ENCODE measurements at regions not wholly inside any gene's neighbourhood (a gene's known extent, or its start where the extent isn't known, plus 50 kb on each side); places are given as distances from the start of the nearest gene placed in this dataset.

DNA sequence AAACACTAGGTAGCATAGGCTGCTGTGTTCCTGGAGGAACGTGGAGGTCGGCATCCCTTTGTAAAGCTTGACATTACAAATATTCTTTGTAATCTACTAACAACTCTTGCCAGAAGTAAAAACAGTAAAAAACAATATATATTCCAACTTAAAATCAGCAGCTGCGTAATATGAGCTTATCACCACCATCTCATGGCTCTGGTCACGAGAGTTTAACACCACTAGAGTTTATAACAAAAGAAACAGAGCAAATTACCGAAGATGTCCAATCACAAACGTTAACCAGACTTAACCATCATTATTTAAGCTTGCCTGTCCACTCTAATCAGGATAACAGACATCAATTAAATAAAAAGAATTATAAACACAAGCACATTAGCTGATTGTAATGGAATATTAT is 236.7 kb downstream of the PCDH7 start:
- Histone ChIP-seq H3K9me2 (replicated peaks; ENCODE audit: low read depth, low read length) (no peaks in the 10 kb centered on the region), H4K20me1 (ENCODE audit: insufficient read depth, low read length, poor library complexity, severe bottlenecking) (no peaks in the 10 kb centered on the region), H3K4me2 (ENCODE audit: low read depth, low read length, poor library complexity, severe bottlenecking) (no peak overlapping the region), H3K4me3 (ENCODE audit: low read length, poor library complexity, severe bottlenecking) (no peak overlapping the region), H3K79me2 (ENCODE audit: insufficient read depth, low read length) (no peaks in the 10 kb centered on the region), H3K9ac (ENCODE audit: low read depth, low read length, poor library complexity, severe bottlenecking) (no peak overlapping the region), H3K27me3 (ENCODE audit: insufficient read depth, low read length, poor library complexity, severe bottlenecking) (no peaks in the 10 kb centered on the region), H3K9me3 (ENCODE audit: insufficient read depth, low read depth, low read length) (no peaks in the 10 kb centered on the region), H3F3A (ENCODE audit: low read depth) (no peaks in the 10 kb centered on the region), H3K4me1 (ENCODE audit: insufficient read depth, low read length, poor library complexity, severe bottlenecking) (no peaks in the 10 kb centered on the region), H2AFZ (ENCODE audit: low read length) (no peak overlapping the region), H3K36me3 (ENCODE audit: insufficient read depth, low read length) (no peaks in the 10 kb centered on the region)
- TF ChIP-seq, protein P1, sequence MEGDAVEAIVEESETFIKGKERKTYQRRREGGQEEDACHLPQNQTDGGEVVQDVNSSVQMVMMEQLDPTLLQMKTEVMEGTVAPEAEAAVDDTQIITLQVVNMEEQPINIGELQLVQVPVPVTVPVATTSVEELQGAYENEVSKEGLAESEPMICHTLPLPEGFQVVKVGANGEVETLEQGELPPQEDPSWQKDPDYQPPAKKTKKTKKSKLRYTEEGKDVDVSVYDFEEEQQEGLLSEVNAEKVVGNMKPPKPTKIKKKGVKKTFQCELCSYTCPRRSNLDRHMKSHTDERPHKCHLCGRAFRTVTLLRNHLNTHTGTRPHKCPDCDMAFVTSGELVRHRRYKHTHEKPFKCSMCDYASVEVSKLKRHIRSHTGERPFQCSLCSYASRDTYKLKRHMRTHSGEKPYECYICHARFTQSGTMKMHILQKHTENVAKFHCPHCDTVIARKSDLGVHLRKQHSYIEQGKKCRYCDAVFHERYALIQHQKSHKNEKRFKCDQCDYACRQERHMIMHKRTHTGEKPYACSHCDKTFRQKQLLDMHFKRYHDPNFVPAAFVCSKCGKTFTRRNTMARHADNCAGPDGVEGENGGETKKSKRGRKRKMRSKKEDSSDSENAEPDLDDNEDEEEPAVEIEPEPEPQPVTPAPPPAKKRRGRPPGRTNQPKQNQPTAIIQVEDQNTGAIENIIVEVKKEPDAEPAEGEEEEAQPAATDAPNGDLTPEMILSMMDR (conservative IDR thresholded peaks at IDR 0.05; ENCODE audit: low read length) = no peak
- no peak for TF ChIP-seq EZH2phosphoT487 (IDR thresholded peaks at IDR 0.05; ENCODE audit: borderline replicate concordance)

DNA sequence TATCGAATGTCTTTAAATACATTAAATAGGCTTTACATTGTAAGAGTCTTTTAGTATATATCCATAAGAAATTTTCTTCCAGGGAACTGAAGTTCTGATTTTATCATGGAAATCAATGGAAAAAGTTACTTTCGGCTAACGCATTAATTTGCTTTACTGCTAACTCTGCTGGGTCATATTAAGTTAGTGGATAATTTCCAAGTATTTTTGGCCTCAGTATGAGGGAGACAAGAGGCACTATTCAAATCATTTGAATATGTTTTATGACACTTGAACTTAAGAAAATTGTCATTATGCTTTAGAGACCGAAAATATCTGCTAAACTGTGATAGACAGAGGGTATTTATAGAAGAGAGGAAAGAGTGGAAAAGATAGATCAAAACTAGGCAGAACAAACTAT is 237.5 kb downstream of the PCDH7 start:
- no peak overlapping the region for H2AFZ ChIP-seq (ENCODE audit: low read length)
- H3K4me1 ChIP-seq (ENCODE audit: insufficient read depth, low read length, poor library complexity, severe bottlenecking) = no peaks in the 10 kb centered on the region
- H3K4me3 ChIP-seq (ENCODE audit: low read length, poor library complexity, severe bottlenecking) = no peak overlapping the region
- H3K9me3 ChIP-seq (ENCODE audit: insufficient read depth, low read depth, low read length) = no peaks in the 10 kb centered on the region
- H3K27me3 ChIP-seq (ENCODE audit: insufficient read depth, low read length, poor library complexity, severe bottlenecking) = no peaks in the 10 kb centered on the region
- no peaks in the 10 kb centered on the region for H3K79me2 ChIP-seq (ENCODE audit: insufficient read depth, low read length)
- H3F3A ChIP-seq (ENCODE audit: low read depth) = no peaks in the 10 kb centered on the region
- H4K20me1 ChIP-seq (ENCODE audit: insufficient read depth, low read length, poor library complexity, severe bottlenecking) = no peaks in the 10 kb centered on the region
- H3K36me3 ChIP-seq (ENCODE audit: insufficient read depth, low read length) = no peaks in the 10 kb centered on the region
- no peak overlapping the region for H3K9ac ChIP-seq (ENCODE audit: low read depth, low read length, poor library complexity, severe bottlenecking)
- H3K9me2 ChIP-seq (replicated peaks; ENCODE audit: low read depth, low read length) = no peaks in the 10 kb centered on the region
- TF ChIP-seq, protein P1 (conservative IDR thresholded peaks at IDR 0.05; ENCODE audit: low read length) = no peak
- TF ChIP-seq EZH2phosphoT487 (IDR thresholded peaks at IDR 0.05; ENCODE audit: borderline replicate concordance) = no peak
- H3K4me2 ChIP-seq (ENCODE audit: low read depth, low read length, poor library complexity, severe bottlenecking) = no peak overlapping the region

DNA sequence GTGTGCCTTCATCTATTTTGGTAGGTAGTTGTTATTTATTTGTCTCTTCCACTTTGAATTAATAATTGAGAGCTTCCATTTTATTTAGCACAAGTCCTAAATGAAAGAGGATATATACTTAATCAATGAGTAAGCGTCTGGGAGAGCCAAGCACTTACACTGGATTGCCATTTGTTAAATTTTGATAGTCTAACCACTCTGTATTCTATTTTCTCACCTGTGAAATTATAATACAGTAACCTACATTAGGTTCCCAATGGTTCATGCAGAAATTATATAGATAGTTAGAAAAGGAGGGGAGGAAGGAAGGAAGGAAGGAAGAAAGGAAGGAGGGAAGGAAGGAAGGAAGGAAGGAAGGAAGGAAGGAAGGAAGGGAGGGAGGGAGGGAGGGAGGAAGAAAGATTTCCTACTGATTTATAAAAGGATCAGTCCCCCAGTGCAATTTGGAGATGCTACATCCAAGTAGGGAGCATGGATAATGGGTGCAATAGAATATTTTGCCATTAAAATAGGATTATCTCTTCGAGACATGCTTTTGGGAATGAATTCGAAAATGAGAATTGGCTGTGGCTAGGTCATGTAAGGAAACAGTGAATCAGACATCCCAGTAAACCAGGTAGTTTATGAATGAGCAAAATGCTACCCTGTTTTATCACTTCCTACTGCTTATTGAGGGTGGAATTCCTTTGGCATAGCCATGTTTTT is 239.8 kb downstream of the PCDH7 start:
- no peak overlapping the region for H3K4me3 ChIP-seq (ENCODE audit: low read length, poor library complexity, severe bottlenecking)
- H4K20me1 ChIP-seq (ENCODE audit: insufficient read depth, low read length, poor library complexity, severe bottlenecking) = no peaks in the 10 kb centered on the region
- H3K27me3 ChIP-seq (ENCODE audit: insufficient read depth, low read length, poor library complexity, severe bottlenecking) = no peaks in the 10 kb centered on the region
- H3K4me1 ChIP-seq (ENCODE audit: insufficient read depth, low read length, poor library complexity, severe bottlenecking) = no peaks in the 10 kb centered on the region
- no peaks in the 10 kb centered on the region for H3K9me2 ChIP-seq (replicated peaks; ENCODE audit: low read depth, low read length)
- H3K36me3 ChIP-seq (ENCODE audit: insufficient read depth, low read length) = no peaks in the 10 kb centered on the region
- H3K4me2 ChIP-seq (ENCODE audit: low read depth, low read length, poor library complexity, severe bottlenecking) = no peak overlapping the region
- TF ChIP-seq, protein P1 (conservative IDR thresholded peaks at IDR 0.05; ENCODE audit: low read length) = no peak
- no peak for TF ChIP-seq EZH2phosphoT487 (IDR thresholded peaks at IDR 0.05; ENCODE audit: borderline replicate concordance)
- no peaks in the 10 kb centered on the region for H3K79me2 ChIP-seq (ENCODE audit: insufficient read depth, low read length)
- no peaks in the 10 kb centered on the region for H3K9me3 ChIP-seq (ENCODE audit: insufficient read depth, low read depth, low read length)
- H3K9ac ChIP-seq (ENCODE audit: low read depth, low read length, poor library complexity, severe bottlenecking) = no peak overlapping the region
- no peak overlapping the region for H2AFZ ChIP-seq (ENCODE audit: low read length)
- no peaks in the 10 kb centered on the region for H3F3A ChIP-seq (ENCODE audit: low read depth)

Measured in Loucy (cell line).